ENCODE measurements at regions not wholly inside any gene's neighbourhood (a gene's known extent, or its start where the extent isn't known, plus 50 kb on each side); places are given as distances from the start of the nearest gene placed in this dataset.

- no peak for TF ChIP-seq CTCF (IDR thresholded peaks at IDR 0.05; ENCODE audit: borderline replicate concordance, insufficient read depth, low read depth, low read length)
Measured at GRCh38 chr10:65565246-65565645, 1360.6 kb upstream of the LRRTM3 start.

GRCh38 chr10:65566906-65567305 lies 1358.9 kb upstream of the LRRTM3 start:
- TF ChIP-seq CTCF (IDR thresholded peaks at IDR 0.05; ENCODE audit: borderline replicate concordance, insufficient read depth, low read depth, low read length) = no peak
- H3K4me3 ChIP-seq (ENCODE audit: low read depth, low read length) = no peak overlapping the region

More at GRCh38 chr10:65565246-65565645, 1360.6 kb upstream of the LRRTM3 start:
- H3K4me3 ChIP-seq (ENCODE audit: low read depth, low read length) = no peak overlapping the region

GRCh38 chr10:65570143-65571010 lies 1355.5 kb upstream of the LRRTM3 start:
- peak overlapping the region; percentile 34 for H3K4me3 ChIP-seq (ENCODE audit: low read depth, low read length)
- no peak for TF ChIP-seq CTCF (IDR thresholded peaks at IDR 0.05; ENCODE audit: borderline replicate concordance, insufficient read depth, low read depth, low read length)

- peak overlapping the region; percentile 34 for H3K4me3 ChIP-seq (ENCODE audit: low read depth, low read length)
Measured at GRCh38 chr10:65571011-65571570, 1354.7 kb upstream of the LRRTM3 start.

GRCh38 chr10:65581426-65582026 lies 1344.3 kb upstream of the LRRTM3 start:
- no peak overlapping the region for H3K4me3 ChIP-seq (ENCODE audit: low read depth, low read length)
- TF ChIP-seq CTCF (IDR thresholded peaks at IDR 0.05; ENCODE audit: borderline replicate concordance, insufficient read depth, low read depth, low read length) = no peak

More at GRCh38 chr10:65571011-65571570, 1354.7 kb upstream of the LRRTM3 start:
- no peak for TF ChIP-seq CTCF (IDR thresholded peaks at IDR 0.05; ENCODE audit: borderline replicate concordance, insufficient read depth, low read depth, low read length)

GRCh38 chr10:65602182-65602865 lies 1323.5 kb upstream of the LRRTM3 start:
- no peak for TF ChIP-seq CTCF (IDR thresholded peaks at IDR 0.05; ENCODE audit: borderline replicate concordance, insufficient read depth, low read depth, low read length)

More at GRCh38 chr10:65602182-65602865, 1323.5 kb upstream of the LRRTM3 start:
- H3K4me3 ChIP-seq (ENCODE audit: low read depth, low read length) = no peak overlapping the region

Data from GM12875 (cell line).